ENCODE measurements at regions not wholly inside any gene's neighbourhood (a gene's known extent, or its start where the extent isn't known, plus 50 kb on each side); places are given as distances from the start of the nearest gene placed in this dataset.

DNA sequence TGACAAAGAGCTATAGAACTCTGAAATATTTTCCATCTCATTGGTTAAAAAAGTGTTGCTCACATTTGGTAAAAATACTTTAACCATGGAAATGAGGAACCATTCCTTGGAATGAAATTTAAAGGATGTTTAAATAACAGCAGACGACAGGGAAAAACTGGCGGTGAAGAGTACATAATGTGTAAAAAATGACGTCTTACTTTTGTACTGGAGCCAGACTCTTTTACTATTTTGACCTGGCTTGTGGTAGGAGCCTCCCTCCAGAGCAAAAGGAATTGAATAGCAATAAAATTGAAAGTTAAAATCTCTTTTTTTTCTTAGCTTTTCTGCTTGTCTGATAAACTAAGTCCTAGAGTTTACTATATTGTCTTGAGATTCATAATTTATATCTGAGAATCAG is 426.2 kb upstream of the KLHL1 start:
- Histone ChIP-seq H3K36me3 (no peaks in the 10 kb centered on the region), H3K9me3 (no peaks in the 10 kb centered on the region), H3K27me3 (no peaks in the 10 kb centered on the region)

DNA sequence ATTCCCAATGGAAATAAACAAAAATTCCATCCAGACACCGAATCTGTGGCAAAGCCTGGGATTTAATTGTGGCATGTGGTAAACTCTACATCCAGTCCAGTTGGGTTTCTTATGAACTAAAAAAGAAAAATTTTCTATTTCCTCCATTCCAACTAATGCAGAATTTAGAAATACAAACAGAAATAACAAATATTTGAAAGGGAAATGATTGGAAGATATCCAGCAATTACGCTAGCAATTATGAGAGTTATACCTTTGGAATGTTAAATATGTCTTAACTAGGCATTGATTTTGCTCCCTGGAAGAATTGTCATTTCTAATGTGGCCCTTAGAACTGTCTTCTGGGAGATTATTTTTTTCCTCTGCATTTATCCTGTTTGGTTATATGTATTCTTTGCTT is 421.4 kb upstream of the KLHL1 start:
- no peak overlapping the region for H3K4me3 ChIP-seq (ENCODE audit: low read depth in 1 of 2, low read length in 1 of 2)
- no peaks in the 10 kb centered on the region for H3K4me1 ChIP-seq (ENCODE audit: control insufficient read depth in 1 of 2, insufficient read depth in 1 of 2, low read depth in 1 of 2, low read length in 1 of 2)
- H3K27me3 ChIP-seq, result no peaks in the 10 kb centered on the region
- H3K9me3 ChIP-seq, result no peaks in the 10 kb centered on the region
- H3K36me3 ChIP-seq, result no peaks in the 10 kb centered on the region
- no peak overlapping the region for H3K27ac ChIP-seq
- TF ChIP-seq, protein P1, sequence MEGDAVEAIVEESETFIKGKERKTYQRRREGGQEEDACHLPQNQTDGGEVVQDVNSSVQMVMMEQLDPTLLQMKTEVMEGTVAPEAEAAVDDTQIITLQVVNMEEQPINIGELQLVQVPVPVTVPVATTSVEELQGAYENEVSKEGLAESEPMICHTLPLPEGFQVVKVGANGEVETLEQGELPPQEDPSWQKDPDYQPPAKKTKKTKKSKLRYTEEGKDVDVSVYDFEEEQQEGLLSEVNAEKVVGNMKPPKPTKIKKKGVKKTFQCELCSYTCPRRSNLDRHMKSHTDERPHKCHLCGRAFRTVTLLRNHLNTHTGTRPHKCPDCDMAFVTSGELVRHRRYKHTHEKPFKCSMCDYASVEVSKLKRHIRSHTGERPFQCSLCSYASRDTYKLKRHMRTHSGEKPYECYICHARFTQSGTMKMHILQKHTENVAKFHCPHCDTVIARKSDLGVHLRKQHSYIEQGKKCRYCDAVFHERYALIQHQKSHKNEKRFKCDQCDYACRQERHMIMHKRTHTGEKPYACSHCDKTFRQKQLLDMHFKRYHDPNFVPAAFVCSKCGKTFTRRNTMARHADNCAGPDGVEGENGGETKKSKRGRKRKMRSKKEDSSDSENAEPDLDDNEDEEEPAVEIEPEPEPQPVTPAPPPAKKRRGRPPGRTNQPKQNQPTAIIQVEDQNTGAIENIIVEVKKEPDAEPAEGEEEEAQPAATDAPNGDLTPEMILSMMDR (IDR thresholded peaks at IDR 0.05), result no peak

More for the DNA sequence above, 426.2 kb upstream of the KLHL1 start:
- H3K27ac ChIP-seq, result no peak overlapping the region
- TF ChIP-seq, protein P1 (IDR thresholded peaks at IDR 0.05), result no peak
- H3K4me1 ChIP-seq (ENCODE audit: control insufficient read depth in 1 of 2, insufficient read depth in 1 of 2, low read depth in 1 of 2, low read length in 1 of 2), result no peaks in the 10 kb centered on the region
- no peak overlapping the region for H3K4me3 ChIP-seq (ENCODE audit: low read depth in 1 of 2, low read length in 1 of 2)

DNA sequence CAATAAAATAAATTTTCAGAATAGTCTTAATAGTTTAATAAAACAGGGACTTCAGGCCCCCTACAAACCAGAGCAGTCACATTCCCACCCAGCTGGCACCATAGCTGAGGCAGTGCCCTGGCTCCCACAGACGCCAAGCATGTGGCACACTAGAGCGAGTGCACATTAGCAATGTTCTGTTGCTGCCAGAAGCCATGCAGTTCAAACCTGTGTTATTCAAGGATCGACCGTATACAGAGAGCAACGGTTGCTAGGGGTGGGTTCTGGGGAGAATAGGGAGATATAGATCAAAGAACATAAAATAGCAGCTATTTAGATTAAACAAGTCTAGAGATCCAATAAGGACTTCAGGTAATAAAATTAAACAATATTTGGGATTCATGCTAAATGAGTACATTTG is 419.3 kb upstream of the KLHL1 start:
- Histone ChIP-seq H3K4me1 (ENCODE audit: control insufficient read depth in 1 of 2, insufficient read depth in 1 of 2, low read depth in 1 of 2, low read length in 1 of 2) (no peaks in the 10 kb centered on the region), H3K27me3 (no peaks in the 10 kb centered on the region), H3K4me3 (ENCODE audit: low read depth in 1 of 2, low read length in 1 of 2) (no peak overlapping the region), H3K36me3 (no peaks in the 10 kb centered on the region), H3K9me3 (no peaks in the 10 kb centered on the region), H3K27ac (no peak overlapping the region)
- TF ChIP-seq, protein P1 (IDR thresholded peaks at IDR 0.05), result no peak

DNA sequence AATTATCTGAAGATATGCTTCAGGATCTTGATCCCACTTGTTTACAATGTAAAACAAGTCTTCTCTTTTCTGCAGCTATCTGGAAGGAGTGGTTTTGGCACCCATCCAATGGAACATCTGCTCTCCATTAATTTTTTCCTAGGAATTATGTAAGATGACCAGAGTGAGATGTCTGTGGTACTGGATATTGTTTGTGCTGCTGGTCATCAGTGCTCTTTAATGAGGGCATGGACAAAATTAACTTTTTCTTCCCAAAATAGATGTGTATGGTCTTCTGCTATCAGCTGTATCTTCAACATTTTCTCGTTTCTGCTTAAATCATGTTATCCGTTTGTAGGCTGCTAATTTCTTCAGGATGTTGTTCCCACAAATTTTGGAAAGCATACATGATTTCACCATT is 415.4 kb upstream of the KLHL1 start:
- no peaks in the 10 kb centered on the region for H3K4me1 ChIP-seq (ENCODE audit: control insufficient read depth in 1 of 2, insufficient read depth in 1 of 2, low read depth in 1 of 2, low read length in 1 of 2)
- TF ChIP-seq, protein P1 (IDR thresholded peaks at IDR 0.05), result no peak

DNA sequence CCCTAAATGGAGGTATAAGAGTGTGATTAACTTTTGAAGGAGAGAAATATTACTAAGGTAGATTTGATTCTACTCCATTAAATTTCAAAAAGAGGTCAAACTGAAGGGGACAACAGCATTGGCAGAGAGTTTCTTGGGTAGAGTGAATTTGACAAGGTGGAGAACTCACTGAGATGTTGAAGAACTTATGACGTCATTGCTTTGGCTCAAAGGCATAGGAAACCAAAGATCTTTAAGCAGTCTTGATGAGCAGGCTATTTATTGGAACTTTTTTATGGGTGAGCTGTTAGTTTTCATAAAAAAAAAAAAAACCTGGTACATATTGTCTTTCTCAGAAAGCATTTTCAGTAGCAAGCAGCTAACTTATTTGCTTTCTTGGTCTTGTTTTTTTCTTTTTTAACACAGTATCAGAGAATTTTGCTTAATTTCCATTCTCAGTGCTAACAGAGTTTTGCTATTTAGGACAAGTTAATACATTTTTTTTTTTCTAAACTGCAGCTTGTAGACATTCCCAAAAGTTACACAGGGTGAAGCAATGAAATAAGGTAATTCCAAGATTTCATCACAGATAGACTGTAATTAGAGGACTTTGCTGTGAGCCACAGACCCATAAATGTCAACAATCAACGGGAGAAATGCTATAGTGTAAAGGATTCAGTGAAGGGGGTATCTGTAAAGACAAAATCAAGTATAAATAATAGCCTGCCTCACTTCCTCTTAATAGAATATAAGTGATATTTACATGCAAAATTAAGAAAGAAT is 412.2 kb upstream of the KLHL1 start:
- TF ChIP-seq, protein P1 (IDR thresholded peaks at IDR 0.05), result no peak
- H3K4me1 ChIP-seq (ENCODE audit: control insufficient read depth in 1 of 2, insufficient read depth in 1 of 2, low read depth in 1 of 2, low read length in 1 of 2), result no peaks in the 10 kb centered on the region
- H3K4me3 ChIP-seq (ENCODE audit: low read depth in 1 of 2, low read length in 1 of 2), result no peak overlapping the region
- H3K27ac ChIP-seq, result no peak overlapping the region
- no peaks in the 10 kb centered on the region for H3K27me3 ChIP-seq
- no peaks in the 10 kb centered on the region for H3K9me3 ChIP-seq
- no peaks in the 10 kb centered on the region for H3K36me3 ChIP-seq

More for the DNA sequence above, 415.4 kb upstream of the KLHL1 start:
- Histone ChIP-seq H3K36me3 (no peaks in the 10 kb centered on the region), H3K27me3 (no peaks in the 10 kb centered on the region), H3K4me3 (ENCODE audit: low read depth in 1 of 2, low read length in 1 of 2) (no peak overlapping the region), H3K9me3 (no peaks in the 10 kb centered on the region), H3K27ac (no peak overlapping the region)
